DND-41 (cell line): ENCODE measurements at regions not wholly inside any gene's neighbourhood (a gene's known extent, or its start where the extent isn't known, plus 50 kb on each side); places are given as distances from the start of the nearest gene placed in this dataset.

ENCODE experiments used
- ATAC-seq: fragments of 200-7000 bp; cut with Tn5 transposase; 3 replicates; pipeline ENCODE4 v1.9.1; 2021; ENCODE audit warnings: low read depth; ENCODE audit not compliant: insufficient read depth
- DNase-seq: peaks from one replicate; pipeline ENCODE4 v3.0.0-alpha.2; 2020
- H2AFZ ChIP-seq: 2 replicates; pipeline ENCODE4 v1.6.0; 2012; ENCODE audit warnings: low read depth, low read length
- H3K27ac ChIP-seq: 2 replicates; pipeline ENCODE4 v1.5.1; 2012; ENCODE audit warnings: low read length, inconsistent platforms
- H3K27me3 ChIP-seq: fragments of 200-600 bp; sonication (generic); 2 replicates; pipeline ENCODE4 v1.6.0; 2012; ENCODE audit warnings: low read length, mild to moderate bottlenecking, inconsistent platforms; ENCODE audit not compliant: insufficient read depth, poor library complexity
- H3K36me3 ChIP-seq: 2 replicates; pipeline ENCODE4 v1.5.1; 2012; ENCODE audit warnings: low read length, inconsistent platforms; ENCODE audit not compliant: insufficient read depth
- H3K4me1 ChIP-seq: 2 replicates; pipeline ENCODE4 v1.5.1; 2012; ENCODE audit warnings: mild to moderate bottlenecking, low read length; ENCODE audit not compliant: insufficient read depth
- H3K4me2 ChIP-seq: 2 replicates; pipeline ENCODE4 v1.6.0; 2012; ENCODE audit warnings: mild to moderate bottlenecking, moderate library complexity, low read length, inconsistent platforms; ENCODE audit not compliant: insufficient read depth
- H3K4me3 ChIP-seq, 2 experiments: fragments of 200-600 bp in 1 of 2; shearing (Covaris generic) in 1 of 2; 2 replicates each; pipeline ENCODE4 v1.5.1; 2012 to 2016; ENCODE audit warnings: inconsistent platforms in 2 of 2, low read length in 2 of 2, mild to moderate bottlenecking in 2 of 2, low read depth in 1 of 2, moderate library complexity in 1 of 2
- H3K79me2 ChIP-seq: 2 replicates; pipeline ENCODE4 v1.6.0; 2012; ENCODE audit warnings: low read length, inconsistent platforms; ENCODE audit not compliant: insufficient read depth
- H3K9ac ChIP-seq: 2 replicates; pipeline ENCODE4 v1.6.0; 2012; ENCODE audit warnings: low read depth, mild to moderate bottlenecking, inconsistent platforms, low read length, moderate library complexity
- H3K9me3 ChIP-seq: 2 replicates; pipeline ENCODE4 v1.5.1; 2012; ENCODE audit warnings: low read length, moderate library complexity, mild to moderate bottlenecking, inconsistent platforms; ENCODE audit not compliant: insufficient read depth, severe bottlenecking
- H4K20me1 ChIP-seq: 2 replicates; pipeline ENCODE4 v1.6.0; 2012; ENCODE audit warnings: low read length; ENCODE audit not compliant: insufficient read depth
- EZH2 ChIP-seq: IDR thresholded peaks from 3 replicates; pipeline ENCODE4 v1.6.1; 2012; ENCODE audit warnings: borderline replicate concordance, low read depth, mild to moderate bottlenecking, moderate library complexity, low read length, inconsistent platforms; ENCODE audit not compliant: severe bottlenecking
- TF ChIP-seq, protein P1 (sequence below): IDR thresholded peaks from 2 replicates; pipeline ENCODE4 v1.5.1; 2012; ENCODE audit warnings: borderline replicate concordance, low read length, moderate library complexity, mild to moderate bottlenecking; ENCODE audit not compliant: poor library complexity, severe bottlenecking; ENCODE audit errors: extremely low read depth

DNA sequence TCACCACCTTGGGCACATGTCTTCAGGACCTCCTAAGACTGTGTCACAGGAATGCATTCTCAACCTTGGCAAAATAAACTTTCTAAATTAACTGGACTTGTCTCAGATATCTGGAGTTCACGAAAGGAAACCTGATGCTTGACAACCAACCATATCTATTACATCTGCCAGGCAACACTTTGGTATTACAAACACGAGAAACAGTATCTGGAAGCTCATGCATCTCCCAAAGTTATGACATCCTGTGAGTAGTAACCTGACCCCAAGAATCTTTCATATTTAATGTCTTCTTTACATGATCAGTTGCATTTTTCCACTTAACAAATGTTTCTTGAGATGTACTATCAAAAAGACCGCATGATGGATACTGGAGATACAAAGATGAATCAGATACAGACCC is 465.3 kb upstream of the AGTR1 start:
- Histone ChIP-seq H3K79me2 (no peaks in the 10 kb centered on the region), H3K27ac (no peak overlapping the region), H3K9ac (no peak overlapping the region), H3K9me3 (no peaks in the 10 kb centered on the region), H2AFZ (no peak overlapping the region), H3K4me2 (no peak overlapping the region), H3K4me3 (no peak overlapping the region), H4K20me1 (no peaks in the 10 kb centered on the region), H3K36me3 (no peaks in the 10 kb centered on the region), H3K27me3 (no peaks in the 10 kb centered on the region), H3K4me1 (peaks cover 28% of the 10 kb centered on the region)
- DNase-seq (no peak), ATAC-seq (no peak)
- TF ChIP-seq, protein P1, sequence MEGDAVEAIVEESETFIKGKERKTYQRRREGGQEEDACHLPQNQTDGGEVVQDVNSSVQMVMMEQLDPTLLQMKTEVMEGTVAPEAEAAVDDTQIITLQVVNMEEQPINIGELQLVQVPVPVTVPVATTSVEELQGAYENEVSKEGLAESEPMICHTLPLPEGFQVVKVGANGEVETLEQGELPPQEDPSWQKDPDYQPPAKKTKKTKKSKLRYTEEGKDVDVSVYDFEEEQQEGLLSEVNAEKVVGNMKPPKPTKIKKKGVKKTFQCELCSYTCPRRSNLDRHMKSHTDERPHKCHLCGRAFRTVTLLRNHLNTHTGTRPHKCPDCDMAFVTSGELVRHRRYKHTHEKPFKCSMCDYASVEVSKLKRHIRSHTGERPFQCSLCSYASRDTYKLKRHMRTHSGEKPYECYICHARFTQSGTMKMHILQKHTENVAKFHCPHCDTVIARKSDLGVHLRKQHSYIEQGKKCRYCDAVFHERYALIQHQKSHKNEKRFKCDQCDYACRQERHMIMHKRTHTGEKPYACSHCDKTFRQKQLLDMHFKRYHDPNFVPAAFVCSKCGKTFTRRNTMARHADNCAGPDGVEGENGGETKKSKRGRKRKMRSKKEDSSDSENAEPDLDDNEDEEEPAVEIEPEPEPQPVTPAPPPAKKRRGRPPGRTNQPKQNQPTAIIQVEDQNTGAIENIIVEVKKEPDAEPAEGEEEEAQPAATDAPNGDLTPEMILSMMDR, result no peak
- no peak for TF ChIP-seq EZH2

DNA sequence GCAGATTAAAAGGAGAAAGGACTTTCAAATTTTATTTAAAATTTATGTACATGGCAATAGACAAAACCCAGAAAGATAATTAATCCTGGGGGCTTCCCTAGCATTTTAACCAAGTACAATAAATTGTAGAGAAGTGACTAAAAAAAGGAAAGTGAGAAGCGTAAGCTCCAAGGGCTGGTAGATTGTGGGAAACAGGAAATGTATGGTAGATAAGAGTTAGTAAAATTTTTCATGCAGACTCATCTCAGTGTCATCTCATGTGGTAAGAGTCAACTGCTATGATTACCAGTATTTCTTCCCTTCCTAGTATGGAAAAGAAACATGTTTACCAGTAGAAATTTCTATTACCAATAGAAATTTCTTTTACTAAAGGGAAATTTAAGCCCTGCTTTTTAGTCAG is 464.3 kb upstream of the AGTR1 start:
- TF ChIP-seq, protein P1, result no peak
- no peak for TF ChIP-seq EZH2
- Histone ChIP-seq H4K20me1 (no peaks in the 10 kb centered on the region), H3K9me3 (no peaks in the 10 kb centered on the region), H2AFZ (no peak overlapping the region), H3K27me3 (no peaks in the 10 kb centered on the region), H3K36me3 (no peaks in the 10 kb centered on the region), H3K27ac (no peak overlapping the region), H3K4me2 (no peak overlapping the region), H3K4me3 (no peak overlapping the region), H3K9ac (no peak overlapping the region), H3K4me1 (peaks cover 28% of the 10 kb centered on the region), H3K79me2 (no peaks in the 10 kb centered on the region)
- no peak for DNase-seq
- ATAC-seq, result no peak

DNA sequence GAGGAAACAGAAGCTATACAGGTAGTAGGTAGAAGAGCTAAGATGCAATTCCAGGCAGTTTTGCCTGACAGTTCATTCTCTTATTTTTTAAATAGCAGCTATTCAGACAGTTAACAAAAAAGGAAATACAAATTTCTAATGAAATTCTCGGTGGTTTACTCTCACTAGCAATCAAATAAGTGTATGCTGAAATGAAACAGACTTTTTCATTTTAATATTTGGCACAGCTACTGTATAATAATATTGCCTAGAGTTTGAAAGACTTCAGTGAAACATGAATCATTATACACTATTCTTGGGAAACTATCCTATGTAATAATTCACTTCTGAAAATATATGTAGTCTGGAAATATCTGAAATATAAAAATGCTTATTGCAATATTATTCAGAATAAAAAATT is 463.2 kb upstream of the AGTR1 start:
- no peaks in the 10 kb centered on the region for H4K20me1 ChIP-seq
- no peak overlapping the region for H3K4me3 ChIP-seq
- ATAC-seq, result no peak
- H3K4me1 ChIP-seq, result peaks cover 17% of the 10 kb centered on the region
- H3K9ac ChIP-seq, result no peak overlapping the region
- no peaks in the 10 kb centered on the region for H3K36me3 ChIP-seq
- H2AFZ ChIP-seq, result no peak overlapping the region
- H3K9me3 ChIP-seq, result no peaks in the 10 kb centered on the region
- no peaks in the 10 kb centered on the region for H3K79me2 ChIP-seq
- TF ChIP-seq, protein P1, result no peak
- TF ChIP-seq EZH2, result no peak
- H3K4me2 ChIP-seq, result no peak overlapping the region
- no peak for DNase-seq
- H3K27ac ChIP-seq, result no peak overlapping the region
- no peaks in the 10 kb centered on the region for H3K27me3 ChIP-seq

DNA sequence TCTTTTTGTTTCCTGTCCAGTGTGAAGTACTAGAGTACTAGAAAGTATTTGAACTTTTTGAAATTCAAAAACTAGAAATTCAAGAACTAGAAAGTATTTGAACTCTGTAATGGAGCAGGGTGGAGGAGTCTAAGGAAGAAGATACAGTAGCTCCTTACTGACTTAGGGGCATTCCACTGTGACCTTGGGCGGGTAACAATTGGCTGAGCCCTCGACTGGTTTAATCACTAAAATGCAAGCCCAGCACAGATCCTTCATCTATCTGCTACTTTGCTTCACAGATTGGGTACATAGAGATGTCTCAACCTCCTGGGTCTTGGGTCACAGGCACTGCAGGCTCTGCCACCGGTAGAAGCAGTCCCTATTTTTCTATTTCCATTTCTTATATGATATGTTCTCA is 462.1 kb upstream of the AGTR1 start:
- H3K27ac ChIP-seq, result no peak overlapping the region
- no peak overlapping the region for H3K4me2 ChIP-seq
- H3K9ac ChIP-seq, result no peak overlapping the region
- H4K20me1 ChIP-seq, result no peaks in the 10 kb centered on the region
- H3K9me3 ChIP-seq, result no peaks in the 10 kb centered on the region
- no peak for DNase-seq
- no peak overlapping the region for H3K4me3 ChIP-seq
- H3K27me3 ChIP-seq, result no peaks in the 10 kb centered on the region
- H2AFZ ChIP-seq, result no peak overlapping the region
- no peaks in the 10 kb centered on the region for H3K36me3 ChIP-seq
- no peak for ATAC-seq
- no peaks in the 10 kb centered on the region for H3K79me2 ChIP-seq
- peaks cover 12% of the 10 kb centered on the region; the same call in 1 of the 2 replicates for H3K4me1 ChIP-seq
- TF ChIP-seq EZH2, result no peak
- TF ChIP-seq, protein P1, result no peak
